ENCODE measurements at regions not wholly inside any gene's neighbourhood (a gene's known extent, or its start where the extent isn't known, plus 50 kb on each side); places are given as distances from the start of the nearest gene placed in this dataset.

GRCh38 chr6:66687611-66688140 is 980.6 kb upstream of the EYS start:
- TF ChIP-seq CTCF (IDR thresholded peaks at IDR 0.05; ENCODE audit: low read depth, low read length) = no peak
- in situ Hi-C loops (cut with HindIII; ENCODE audit: low sequenced_read_pairs) = no loop called here
- no peak for DNase-seq (ENCODE audit: low read depth, low spot score)
- no peak overlapping the region for H3K4me3 ChIP-seq (ENCODE audit: low read depth, low read length)

- DNase-seq (ENCODE audit: low read depth, low spot score) = no peak
- no peak overlapping the region for H3K4me3 ChIP-seq (ENCODE audit: low read depth, low read length)
- in situ Hi-C loops (cut with HindIII; ENCODE audit: low sequenced_read_pairs) = no loop called here
- no peak for TF ChIP-seq CTCF (IDR thresholded peaks at IDR 0.05; ENCODE audit: low read depth, low read length)
These were observed 968.9 kb upstream of the EYS start for GRCh38 chr6:66675906-66676305.

GRCh38 chr6:66664112-66664511 is 957.1 kb upstream of the EYS start:
- DNase-seq (ENCODE audit: low read depth, low spot score) = no peak
- H3K4me3 ChIP-seq (ENCODE audit: low read depth, low read length) = no peak overlapping the region
- in situ Hi-C loops (cut with HindIII; ENCODE audit: low sequenced_read_pairs) = no loop called here
- TF ChIP-seq CTCF (IDR thresholded peaks at IDR 0.05; ENCODE audit: low read depth, low read length) = no peak

DNA sequence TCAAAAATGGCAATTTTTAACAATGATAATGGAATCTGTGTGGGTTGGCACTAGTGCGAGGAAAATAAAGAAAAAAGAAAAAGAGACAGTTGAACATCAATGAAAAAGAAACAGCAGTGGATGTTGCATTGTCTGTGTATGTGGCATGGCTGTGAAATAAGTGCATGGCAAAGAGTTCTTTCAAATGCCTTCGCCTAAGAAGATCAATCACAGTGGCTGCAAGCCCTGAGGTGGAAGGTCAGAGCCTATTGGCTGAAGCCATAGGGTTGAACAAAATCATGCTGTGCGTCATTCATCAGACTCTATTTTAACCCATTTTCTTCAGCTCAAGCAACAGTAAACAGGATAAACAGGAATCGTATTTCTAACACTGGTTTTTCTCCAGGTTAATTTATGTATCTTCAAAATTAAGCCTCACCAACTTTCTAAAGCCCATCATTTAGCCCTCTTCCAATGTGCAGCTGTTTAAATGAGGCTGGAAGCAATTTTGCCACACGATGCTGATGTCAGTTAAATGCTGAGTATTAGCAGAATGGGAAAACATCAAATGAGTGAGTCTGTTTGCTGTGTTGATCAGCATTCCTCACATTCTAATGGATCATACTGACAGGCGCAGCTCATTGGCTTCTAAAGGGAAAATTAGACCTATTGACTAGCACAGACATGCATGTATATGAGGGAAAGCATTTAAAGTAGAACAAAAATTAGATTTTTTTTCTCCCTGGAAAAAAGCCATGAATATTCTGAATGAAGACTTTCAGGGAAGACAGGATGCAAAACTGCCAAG is 955.9 kb upstream of the EYS start:
- no peak for DNase-seq (ENCODE audit: low read depth, low spot score)
- in situ Hi-C loops (cut with HindIII; ENCODE audit: low sequenced_read_pairs) = no loop called here
- no peak overlapping the region for H3K4me3 ChIP-seq (ENCODE audit: low read depth, low read length)
- TF ChIP-seq CTCF (IDR thresholded peaks at IDR 0.05; ENCODE audit: low read depth, low read length) = no peak

DNA sequence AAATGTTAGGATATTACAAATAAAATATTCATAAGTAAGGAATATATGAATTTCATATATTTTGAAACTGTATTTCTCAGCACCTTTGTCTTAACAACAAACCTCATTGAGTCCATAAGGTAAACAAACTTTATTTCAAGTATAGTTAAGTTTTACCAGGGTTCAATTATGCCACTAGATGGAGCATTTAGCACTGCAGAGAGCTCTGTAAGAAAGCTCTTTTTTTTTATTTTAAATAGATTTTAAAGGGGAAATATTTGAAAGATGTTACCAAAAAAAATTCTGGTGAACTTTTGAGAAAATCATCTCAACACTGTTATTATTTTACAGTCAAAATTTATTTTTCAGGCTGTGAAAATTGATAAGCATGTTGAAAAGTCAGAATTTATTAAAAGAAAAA is 955.2 kb upstream of the EYS start:
- peak; percentile 63 for TF ChIP-seq CTCF (IDR thresholded peaks at IDR 0.05; ENCODE audit: low read depth, low read length)
- DNase-seq (ENCODE audit: low read depth, low spot score) = peak; percentile 63
- H3K4me3 ChIP-seq (ENCODE audit: low read depth, low read length) = no peak overlapping the region
- in situ Hi-C loops (cut with HindIII; ENCODE audit: low sequenced_read_pairs) = no loop called here

GRCh38 chr6:66655420-66655819 is 948.4 kb upstream of the EYS start:
- no peak overlapping the region for H3K4me3 ChIP-seq (ENCODE audit: low read depth, low read length)
- in situ Hi-C loops (cut with HindIII; ENCODE audit: low sequenced_read_pairs) = no loop called here
- TF ChIP-seq CTCF (IDR thresholded peaks at IDR 0.05; ENCODE audit: low read depth, low read length) = no peak
- DNase-seq (ENCODE audit: low read depth, low spot score) = no peak

All from astrocyte of the spinal cord (primary cell).